Right lobe of liver (tissue), 4 donors: ENCODE measurements at regions not wholly inside any gene's neighbourhood (a gene's known extent, or its start where the extent isn't known, plus 50 kb on each side); places are given as distances from the start of the nearest gene placed in this dataset.

Experiments
- POLR2A ChIP-seq: fragments of 450-650 bp; IDR thresholded peaks from one replicate; pipeline ENCODE4 v1.6.1; 2017; ENCODE audit warnings: antibody characterized with exemption, mild to moderate bottlenecking
- TF ChIP-seq, protein P1 (sequence below), 4 donors: fragments of 200-600 bp in 3 of 4; fragments of 450-650 bp in 1 of 4; IDR thresholded peaks; one replicate each; pipeline versions ENCODE4 v1.5.1 to v1.8.0; 2016 to 2022; ENCODE audit warnings: antibody characterized with exemption in 4 of 4, mild to moderate bottlenecking in 2 of 4
- donor health status: DM: no; HTN: no; CAD: no.
- donor health status: DM: no; HTN: no; CAD: no.
- donor health status: DM: no; HTN: yes; CAD: no.

DNA sequence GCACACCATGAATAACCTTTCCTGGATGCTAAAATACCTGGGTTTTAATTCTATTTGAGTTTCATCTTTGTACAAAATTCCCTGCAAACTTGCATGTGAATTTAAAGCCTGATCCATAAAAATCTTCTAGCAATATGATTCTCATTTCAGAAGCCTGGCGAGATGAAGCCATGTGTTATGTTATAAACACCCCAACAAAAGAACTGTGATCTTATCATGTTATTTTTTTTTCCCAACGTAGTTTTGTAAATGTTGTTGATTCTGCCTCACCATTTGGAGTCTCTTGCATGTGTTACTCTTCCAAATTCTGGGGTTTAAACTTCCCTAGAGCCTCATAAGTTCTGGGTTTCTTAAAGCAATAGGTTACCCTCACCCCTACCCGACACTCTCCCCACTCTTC, 428.1 kb upstream of the DPH6 start:
- no peak for TF ChIP-seq POLR2A
- TF ChIP-seq, protein P1, sequence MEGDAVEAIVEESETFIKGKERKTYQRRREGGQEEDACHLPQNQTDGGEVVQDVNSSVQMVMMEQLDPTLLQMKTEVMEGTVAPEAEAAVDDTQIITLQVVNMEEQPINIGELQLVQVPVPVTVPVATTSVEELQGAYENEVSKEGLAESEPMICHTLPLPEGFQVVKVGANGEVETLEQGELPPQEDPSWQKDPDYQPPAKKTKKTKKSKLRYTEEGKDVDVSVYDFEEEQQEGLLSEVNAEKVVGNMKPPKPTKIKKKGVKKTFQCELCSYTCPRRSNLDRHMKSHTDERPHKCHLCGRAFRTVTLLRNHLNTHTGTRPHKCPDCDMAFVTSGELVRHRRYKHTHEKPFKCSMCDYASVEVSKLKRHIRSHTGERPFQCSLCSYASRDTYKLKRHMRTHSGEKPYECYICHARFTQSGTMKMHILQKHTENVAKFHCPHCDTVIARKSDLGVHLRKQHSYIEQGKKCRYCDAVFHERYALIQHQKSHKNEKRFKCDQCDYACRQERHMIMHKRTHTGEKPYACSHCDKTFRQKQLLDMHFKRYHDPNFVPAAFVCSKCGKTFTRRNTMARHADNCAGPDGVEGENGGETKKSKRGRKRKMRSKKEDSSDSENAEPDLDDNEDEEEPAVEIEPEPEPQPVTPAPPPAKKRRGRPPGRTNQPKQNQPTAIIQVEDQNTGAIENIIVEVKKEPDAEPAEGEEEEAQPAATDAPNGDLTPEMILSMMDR (IDR thresholded peaks at IDR 0.05), result no peak
